ENCODE measurements at regions not wholly inside any gene's neighbourhood (a gene's known extent, or its start where the extent isn't known, plus 50 kb on each side); places are given as distances from the start of the nearest gene placed in this dataset.

DNA sequence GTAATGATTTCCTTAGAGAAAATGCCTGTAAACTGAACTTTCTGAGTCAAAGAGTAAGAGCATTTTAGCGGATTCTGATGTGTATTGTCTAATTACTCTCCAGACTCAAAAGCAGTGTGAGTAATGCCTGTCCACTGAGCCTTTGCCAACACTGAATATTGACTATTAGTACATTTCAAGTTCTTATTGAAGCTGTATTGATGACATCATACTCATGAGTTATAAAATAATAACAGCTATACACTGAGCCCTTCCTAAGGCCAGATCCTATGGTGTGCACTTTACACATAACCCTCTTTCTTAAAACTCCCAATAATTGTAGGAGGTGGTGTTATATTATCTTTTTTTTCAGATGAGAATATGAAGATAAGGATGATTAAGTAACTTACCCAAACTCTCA lies 152.8 kb upstream of the TRPC7 start:
- TF ChIP-seq, protein P1, sequence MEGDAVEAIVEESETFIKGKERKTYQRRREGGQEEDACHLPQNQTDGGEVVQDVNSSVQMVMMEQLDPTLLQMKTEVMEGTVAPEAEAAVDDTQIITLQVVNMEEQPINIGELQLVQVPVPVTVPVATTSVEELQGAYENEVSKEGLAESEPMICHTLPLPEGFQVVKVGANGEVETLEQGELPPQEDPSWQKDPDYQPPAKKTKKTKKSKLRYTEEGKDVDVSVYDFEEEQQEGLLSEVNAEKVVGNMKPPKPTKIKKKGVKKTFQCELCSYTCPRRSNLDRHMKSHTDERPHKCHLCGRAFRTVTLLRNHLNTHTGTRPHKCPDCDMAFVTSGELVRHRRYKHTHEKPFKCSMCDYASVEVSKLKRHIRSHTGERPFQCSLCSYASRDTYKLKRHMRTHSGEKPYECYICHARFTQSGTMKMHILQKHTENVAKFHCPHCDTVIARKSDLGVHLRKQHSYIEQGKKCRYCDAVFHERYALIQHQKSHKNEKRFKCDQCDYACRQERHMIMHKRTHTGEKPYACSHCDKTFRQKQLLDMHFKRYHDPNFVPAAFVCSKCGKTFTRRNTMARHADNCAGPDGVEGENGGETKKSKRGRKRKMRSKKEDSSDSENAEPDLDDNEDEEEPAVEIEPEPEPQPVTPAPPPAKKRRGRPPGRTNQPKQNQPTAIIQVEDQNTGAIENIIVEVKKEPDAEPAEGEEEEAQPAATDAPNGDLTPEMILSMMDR (IDR thresholded peaks at IDR 0.05), result no peak
- TF ChIP-seq EZH2 (IDR thresholded peaks at IDR 0.05; ENCODE audit: borderline replicate concordance, insufficient read depth, low read depth, low read length, poor library complexity, severe bottlenecking), result no peak
